SIG-M5 treated with dmso at 0.1 percent for 504 hours (cell line): ENCODE measurements at regions not wholly inside any gene's neighbourhood (a gene's known extent, or its start where the extent isn't known, plus 50 kb on each side); places are given as distances from the start of the nearest gene placed in this dataset.
"Not testable (repeated sequence)": the region's sequence is repeated elsewhere in the genome, so short reads cannot be mapped to it uniquely, and the experiment has no call there.

Source experiments
- DNase-seq: peaks from one replicate; lab custom pipeline; 2025; ENCODE audit not compliant: unreplicated experiment; lab: John Stamatoyannopoulos, UW

- DNase-seq = no peak
Observed at GRCh38 chr2:84223191-84223590, 235.9 kb downstream of the SUCLG1 start.

GRCh38 chr2:84221102-84221501, 238.0 kb downstream of the SUCLG1 start:
- DNase-seq = not testable (repeated sequence)

- DNase-seq = no peak
Observed at GRCh38 chr2:84217456-84217855, 241.6 kb downstream of the SUCLG1 start.

- no peak for DNase-seq
Observed at GRCh38 chr2:84214455-84214854, 244.6 kb downstream of the SUCLG1 start.

- DNase-seq = no peak
Observed at GRCh38 chr2:84212611-84213314, 246.3 kb downstream of the SUCLG1 start.

GRCh38 chr2:84209941-84210340, 249.1 kb downstream of the SUCLG1 start:
- DNase-seq = no peak

- no peak for DNase-seq
Observed at GRCh38 chr2:84204995-84205394, 254.1 kb downstream of the SUCLG1 start.

GRCh38 chr2:84202166-84202565, 256.9 kb downstream of the SUCLG1 start:
- DNase-seq = no peak

- DNase-seq = no peak
Observed at GRCh38 chr2:84201158-84201557, 257.9 kb downstream of the SUCLG1 start.

GRCh38 chr2:84197901-84198300, 261.2 kb downstream of the SUCLG1 start:
- no peak for DNase-seq

- no peak for DNase-seq
Observed at GRCh38 chr2:84194949-84195644, 264.0 kb downstream of the SUCLG1 start.

- DNase-seq = no peak
Observed at GRCh38 chr2:84194181-84194580, 264.9 kb downstream of the SUCLG1 start.

GRCh38 chr2:84187258-84187657, 271.8 kb downstream of the SUCLG1 start:
- no peak for DNase-seq

- no peak for DNase-seq
Observed at GRCh38 chr2:84181927-84182326, 277.2 kb downstream of the SUCLG1 start.

- DNase-seq = no peak
Observed at GRCh38 chr2:84177733-84178132, 281.3 kb downstream of the SUCLG1 start.

GRCh38 chr2:84175970-84176369, 283.1 kb downstream of the SUCLG1 start:
- DNase-seq = no peak

- DNase-seq = no peak
Observed at GRCh38 chr2:84175340-84175739, 283.7 kb downstream of the SUCLG1 start.

- DNase-seq = no peak
Observed at GRCh38 chr2:84173041-84173440, 286.0 kb downstream of the SUCLG1 start.

GRCh38 chr2:84170979-84171378, 288.1 kb downstream of the SUCLG1 start:
- no peak for DNase-seq

- no peak for DNase-seq
Observed at GRCh38 chr2:84169871-84170270, 289.2 kb downstream of the SUCLG1 start.

- not testable (repeated sequence) for DNase-seq
Observed at GRCh38 chr2:84168552-84168951, 290.5 kb downstream of the SUCLG1 start.

- no peak for DNase-seq
Observed at GRCh38 chr2:84165256-84165655, 293.8 kb downstream of the SUCLG1 start.

- no peak for DNase-seq
Observed at GRCh38 chr2:84160453-84160852, 298.6 kb downstream of the SUCLG1 start.
